ENCODE measurements at regions not wholly inside any gene's neighbourhood (a gene's known extent, or its start where the extent isn't known, plus 50 kb on each side); places are given as distances from the start of the nearest gene placed in this dataset.

DNA sequence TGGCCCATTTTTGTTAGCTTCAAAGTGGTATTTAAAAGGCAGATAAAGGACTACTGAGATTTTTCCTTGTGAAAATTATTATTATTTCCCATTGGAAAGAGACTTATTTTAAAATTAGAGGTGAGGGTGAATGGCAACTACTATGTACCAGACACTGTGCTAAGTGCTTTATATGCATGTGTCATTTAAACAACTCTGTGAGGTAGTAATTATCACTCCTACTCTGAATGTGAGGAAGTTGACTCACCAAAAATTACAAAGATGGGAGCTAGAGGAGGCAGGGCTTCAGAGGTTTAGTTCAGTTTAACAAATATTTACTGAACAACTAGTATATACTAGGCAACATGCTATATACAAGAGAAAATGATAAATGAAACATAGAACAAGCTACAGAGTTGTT, 78.2 kb downstream of the MSL3 start:
- intact Hi-C loops (cut with DNase I; ENCODE audit: low total_unique reads) (no loop called here), in situ Hi-C loops (cut with MboI; ENCODE audit: low sequenced_read_pairs in 4 of 4) (no loop called here)
- Histone ChIP-seq H3K4me3 (no peak overlapping the region), H3K27me3 (no peaks in the 10 kb centered on the region), H3K4me1 (no peaks in the 10 kb centered on the region), H3K9me3 (no peaks in the 10 kb centered on the region), H3K36me3 (no peaks in the 10 kb centered on the region), H3K27ac (no peak overlapping the region)
- no peak for DNase-seq
- ATAC-seq, result no peak
- TF ChIP-seq POLR2A (IDR thresholded peaks at IDR 0.05), result no peak
- TF ChIP-seq, protein P1, sequence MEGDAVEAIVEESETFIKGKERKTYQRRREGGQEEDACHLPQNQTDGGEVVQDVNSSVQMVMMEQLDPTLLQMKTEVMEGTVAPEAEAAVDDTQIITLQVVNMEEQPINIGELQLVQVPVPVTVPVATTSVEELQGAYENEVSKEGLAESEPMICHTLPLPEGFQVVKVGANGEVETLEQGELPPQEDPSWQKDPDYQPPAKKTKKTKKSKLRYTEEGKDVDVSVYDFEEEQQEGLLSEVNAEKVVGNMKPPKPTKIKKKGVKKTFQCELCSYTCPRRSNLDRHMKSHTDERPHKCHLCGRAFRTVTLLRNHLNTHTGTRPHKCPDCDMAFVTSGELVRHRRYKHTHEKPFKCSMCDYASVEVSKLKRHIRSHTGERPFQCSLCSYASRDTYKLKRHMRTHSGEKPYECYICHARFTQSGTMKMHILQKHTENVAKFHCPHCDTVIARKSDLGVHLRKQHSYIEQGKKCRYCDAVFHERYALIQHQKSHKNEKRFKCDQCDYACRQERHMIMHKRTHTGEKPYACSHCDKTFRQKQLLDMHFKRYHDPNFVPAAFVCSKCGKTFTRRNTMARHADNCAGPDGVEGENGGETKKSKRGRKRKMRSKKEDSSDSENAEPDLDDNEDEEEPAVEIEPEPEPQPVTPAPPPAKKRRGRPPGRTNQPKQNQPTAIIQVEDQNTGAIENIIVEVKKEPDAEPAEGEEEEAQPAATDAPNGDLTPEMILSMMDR (IDR thresholded peaks at IDR 0.05 in 4 of 5, conservative IDR thresholded peaks at IDR 0.05 in 1 of 5), result no peak

DNA sequence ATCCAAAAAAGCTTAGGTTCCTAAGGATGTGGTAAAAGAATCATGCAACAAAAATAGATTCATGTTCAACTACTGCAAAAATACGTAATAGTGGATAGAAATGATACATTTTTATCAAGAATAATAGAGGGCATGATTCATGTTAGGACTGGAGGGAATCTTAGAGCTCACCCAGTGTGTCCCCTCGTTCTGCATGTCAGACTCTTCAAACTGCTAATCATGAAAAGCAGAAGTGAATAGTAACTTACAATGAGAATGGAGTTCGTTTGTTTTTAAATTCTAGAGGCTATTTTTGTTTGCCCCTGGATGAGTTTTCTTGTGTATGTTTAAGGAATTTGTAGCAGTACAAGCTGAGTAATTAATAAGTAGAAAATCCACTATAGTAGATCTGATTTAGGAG, 79.4 kb downstream of the MSL3 start:
- Histone ChIP-seq H3K9me3 (no peaks in the 10 kb centered on the region), H3K27me3 (no peaks in the 10 kb centered on the region), H3K4me1 (no peaks in the 10 kb centered on the region), H3K36me3 (no peaks in the 10 kb centered on the region), H3K27ac (no peak overlapping the region), H3K4me3 (no peak overlapping the region)
- no peak for DNase-seq
- no peak for ATAC-seq
- intact Hi-C loops (cut with DNase I; ENCODE audit: low total_unique reads), result no loop called here
- TF ChIP-seq POLR2A (IDR thresholded peaks at IDR 0.05), result no peak
- TF ChIP-seq, protein P1 (IDR thresholded peaks at IDR 0.05 in 4 of 5, conservative IDR thresholded peaks at IDR 0.05 in 1 of 5), result no peak
- in situ Hi-C loops (cut with MboI; ENCODE audit: low sequenced_read_pairs in 4 of 4), result no loop called here

DNA sequence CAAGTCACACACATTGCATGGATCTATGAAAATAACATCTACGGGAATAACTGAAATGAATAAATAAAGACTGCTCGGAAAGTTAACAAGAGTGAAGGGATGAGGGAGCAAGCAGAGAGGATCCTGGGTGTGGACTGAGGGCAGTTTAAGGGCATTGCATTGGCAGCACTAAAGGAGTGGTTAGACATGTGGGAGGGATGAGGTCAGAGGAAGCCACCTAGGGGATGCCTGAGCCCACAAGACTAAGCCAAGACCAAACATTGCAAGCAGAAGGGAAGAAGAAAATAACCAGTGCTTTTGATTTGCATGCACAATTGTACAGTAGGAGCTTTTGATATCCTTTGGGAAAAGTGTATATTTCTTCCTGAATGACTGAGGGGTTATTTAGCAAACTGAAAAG, 106.1 kb downstream of the MSL3 start:
- no peaks in the 10 kb centered on the region for H3K36me3 ChIP-seq
- intact Hi-C loops (cut with DNase I; ENCODE audit: low total_unique reads), result no loop called here
- no peak overlapping the region for H3K4me3 ChIP-seq
- H3K4me1 ChIP-seq, result no peaks in the 10 kb centered on the region
- H3K27me3 ChIP-seq, result no peaks in the 10 kb centered on the region
- no peak overlapping the region for H3K27ac ChIP-seq
- no peak for DNase-seq
- ATAC-seq, result no peak
- in situ Hi-C loops (cut with MboI; ENCODE audit: low sequenced_read_pairs in 4 of 4), result no loop called here
- no peaks in the 10 kb centered on the region for H3K9me3 ChIP-seq
- TF ChIP-seq, protein P1 (IDR thresholded peaks at IDR 0.05 in 4 of 5, conservative IDR thresholded peaks at IDR 0.05 in 1 of 5), result no peak
- no peak for TF ChIP-seq POLR2A (IDR thresholded peaks at IDR 0.05)

DNA sequence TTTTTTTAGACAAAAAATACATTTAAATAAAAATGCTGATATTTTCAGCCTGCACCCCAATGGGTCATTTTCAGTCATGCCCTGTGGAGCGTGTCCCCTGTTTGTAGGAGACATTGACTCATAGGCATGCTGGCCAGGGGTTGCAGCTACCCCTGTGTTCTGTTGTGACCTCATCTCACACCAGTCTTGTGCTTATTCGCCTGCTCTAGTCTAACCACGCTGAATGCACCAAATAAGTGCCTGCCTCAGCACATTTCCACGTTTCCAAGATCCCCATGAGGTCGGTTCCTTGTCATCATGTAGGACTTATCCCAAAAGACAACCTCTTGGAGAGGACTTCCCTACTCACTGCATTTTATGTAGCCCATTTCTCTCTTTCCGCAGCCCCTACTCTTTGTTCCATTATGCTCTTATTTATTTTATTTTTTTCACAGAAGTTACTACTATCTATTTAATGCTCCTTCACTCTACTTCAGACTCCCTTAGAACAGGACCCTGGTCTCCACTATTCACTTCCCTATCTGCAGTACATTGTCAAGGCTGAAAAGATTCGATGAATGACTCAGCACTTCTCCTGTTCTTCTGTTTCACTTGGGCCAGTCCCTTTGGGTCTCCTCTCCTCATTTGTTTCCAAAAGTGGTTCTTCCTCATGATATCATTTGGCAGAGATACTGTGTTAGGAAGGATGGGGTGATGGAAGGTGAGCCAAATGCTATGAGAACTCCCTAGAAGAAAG, 109.7 kb downstream of the MSL3 start:
- Histone ChIP-seq H3K36me3 (no peaks in the 10 kb centered on the region), H3K9me3 (no peaks in the 10 kb centered on the region)
- intact Hi-C loops (cut with DNase I; ENCODE audit: low total_unique reads), result no loop called here

More for the DNA sequence above, 109.7 kb downstream of the MSL3 start:
- Histone ChIP-seq H3K27me3 (peaks cover 0 to 2% (median 0%) of the 10 kb centered on the region in 3 donors), H3K4me1 (no peaks in the 10 kb centered on the region), H3K4me3 (no peak overlapping the region), H3K27ac (no peak overlapping the region)
- DNase-seq (no peak), ATAC-seq (no peak)
- in situ Hi-C loops (cut with MboI; ENCODE audit: low sequenced_read_pairs in 4 of 4), result no loop called here
- TF ChIP-seq POLR2A (IDR thresholded peaks at IDR 0.05), result no peak
- TF ChIP-seq, protein P1 (IDR thresholded peaks at IDR 0.05 in 4 of 5, conservative IDR thresholded peaks at IDR 0.05 in 1 of 5), result no peak

Data from gastrocnemius medialis (tissue), 4 donors.